H9 (cell line): ENCODE measurements at regions not wholly inside any gene's neighbourhood (a gene's known extent, or its start where the extent isn't known, plus 50 kb on each side); places are given as distances from the start of the nearest gene placed in this dataset.

ENCODE experiments used
- DNase-seq: peaks from one replicate; pipeline ENCODE4 v3.0.0-alpha.2; 2017
- H2AFZ ChIP-seq: one replicate; pipeline ENCODE4 v1.6.1; 2013; ENCODE audit warnings: mild to moderate bottlenecking, low read length, control low read depth, moderate library complexity
- H2AK5ac ChIP-seq: 2 replicates; pipeline ENCODE4 v1.6.1; 2013; ENCODE audit warnings: low read length, control low read depth, mixed read lengths; ENCODE audit not compliant: insufficient read length
- H2BK120ac ChIP-seq: one replicate; pipeline ENCODE4 v1.6.1; 2013; ENCODE audit warnings: low read depth, mild to moderate bottlenecking, low read length, control low read depth, inconsistent platforms; ENCODE audit not compliant: poor library complexity, severe bottlenecking
- H2BK12ac ChIP-seq: 2 replicates; pipeline ENCODE4 v1.6.1; 2013; ENCODE audit warnings: low read length, control low read depth, mixed read lengths, low read depth; ENCODE audit not compliant: insufficient read length
- H2BK15ac ChIP-seq: 2 replicates; pipeline ENCODE4 v1.6.1; 2013; ENCODE audit warnings: low read depth, low read length, control low read depth
- H2BK20ac ChIP-seq: one replicate; pipeline ENCODE4 v1.6.1; 2013; ENCODE audit warnings: low read depth, mild to moderate bottlenecking, low read length, control low read depth, inconsistent platforms; ENCODE audit not compliant: poor library complexity, severe bottlenecking
- H2BK5ac ChIP-seq: 2 replicates; pipeline ENCODE4 v1.6.1; 2013; ENCODE audit warnings: low read length, control low read depth, mixed read lengths; ENCODE audit not compliant: insufficient read length
- H3K14ac ChIP-seq: 2 replicates; pipeline ENCODE4 v1.6.1; 2013; ENCODE audit warnings: low read length, control low read depth; ENCODE audit not compliant: insufficient read depth
- H3K18ac ChIP-seq: 2 replicates; pipeline ENCODE4 v1.6.1; 2013; ENCODE audit warnings: low read depth, mild to moderate bottlenecking, mixed read lengths, low read length, control low read depth; ENCODE audit not compliant: insufficient read length
- H3K23ac ChIP-seq: 2 replicates; pipeline ENCODE4 v1.6.1; 2013; ENCODE audit warnings: low read length, control low read depth, mixed read lengths, low read depth; ENCODE audit not compliant: insufficient read length
- H3K23me2 ChIP-seq: 2 replicates; pipeline ENCODE4 v1.6.1; 2013; ENCODE audit warnings: low read depth, mild to moderate bottlenecking, mixed read lengths, low read length, control low read depth; ENCODE audit not compliant: insufficient read length, poor library complexity, severe bottlenecking
- H3K27ac ChIP-seq: 2 replicates; pipeline ENCODE4 v1.5.1; 2013; ENCODE audit warnings: low read length, control low read depth, mixed read lengths, low read depth; ENCODE audit not compliant: insufficient read length
- H3K27me3 ChIP-seq: 2 replicates; pipeline ENCODE4 v1.6.1; 2013; ENCODE audit warnings: low read length, control low read depth, inconsistent platforms; ENCODE audit not compliant: insufficient read depth
- H3K4ac ChIP-seq: 2 replicates; pipeline ENCODE4 v1.6.1; 2013; ENCODE audit warnings: low read depth, mild to moderate bottlenecking, control low read depth, inconsistent platforms, low read length, moderate library complexity
- H3K4me1 ChIP-seq: 2 replicates; pipeline ENCODE4 v1.6.1; 2013; ENCODE audit warnings: low read length, control low read depth, inconsistent platforms; ENCODE audit not compliant: insufficient read depth
- H3K4me2 ChIP-seq: 2 replicates; pipeline ENCODE4 v1.6.1; 2013; ENCODE audit warnings: low read length, control low read depth, mixed read lengths; ENCODE audit not compliant: insufficient read length, insufficient read depth
- H3K56ac ChIP-seq: 2 replicates; pipeline ENCODE4 v1.6.1; 2013; ENCODE audit warnings: low read depth, mild to moderate bottlenecking, mixed read lengths, low read length, control low read depth; ENCODE audit not compliant: insufficient read length
- H3K79me1 ChIP-seq: 2 replicates; pipeline ENCODE4 v1.6.1; 2013; ENCODE audit warnings: low read depth, mild to moderate bottlenecking, moderate library complexity, low read length, control low read depth, inconsistent platforms; ENCODE audit not compliant: insufficient read depth, poor library complexity, severe bottlenecking
- H3K79me2 ChIP-seq: 2 replicates; pipeline ENCODE4 v1.6.1; 2013; ENCODE audit warnings: low read length, control low read depth, inconsistent platforms; ENCODE audit not compliant: insufficient read depth
- H3K9ac ChIP-seq: 2 replicates; pipeline ENCODE4 v1.6.1; 2013; ENCODE audit warnings: low read length, control low read depth, mixed read lengths; ENCODE audit not compliant: insufficient read length; ENCODE audit errors: extremely low read depth
- H3K9me3 ChIP-seq: one replicate; pipeline ENCODE4 v1.6.1; 2013; ENCODE audit warnings: low read depth, low read length, inconsistent platforms; ENCODE audit not compliant: control insufficient read depth
- H3T11ph ChIP-seq: one replicate; pipeline ENCODE4 v1.6.1; 2013; ENCODE audit warnings: mild to moderate bottlenecking, low read length, control low read depth, inconsistent platforms
- H4K20me1 ChIP-seq: one replicate; pipeline ENCODE4 v1.6.1; 2013; ENCODE audit not compliant: control insufficient read depth, insufficient read length, insufficient read depth
- H4K5ac ChIP-seq: 2 replicates; pipeline ENCODE4 v1.6.1; 2013; ENCODE audit warnings: low read depth, mild to moderate bottlenecking, mixed read lengths, low read length, control low read depth; ENCODE audit not compliant: insufficient read length
- H4K8ac ChIP-seq: replicated peaks from 2 replicates; pipeline ENCODE4 v1.6.1; 2013; ENCODE audit warnings: low read length, control low read depth, mixed read lengths, low read depth; ENCODE audit not compliant: insufficient read length
- H4K91ac ChIP-seq: 2 replicates; pipeline ENCODE4 v1.6.1; 2013; ENCODE audit warnings: low read depth, mild to moderate bottlenecking, moderate library complexity, mixed read lengths, low read length, control low read depth; ENCODE audit not compliant: insufficient read length
- H3K27ac Mint-ChIP-seq, 3 experiments: 2 replicates in 2 of 3; 3 replicates in 1 of 3; pipeline ENCODE4 v1.8.0; 2020 to 2021; ENCODE audit warnings: mixed read lengths in 3 of 3, mild to moderate bottlenecking in 1 of 3, moderate library complexity in 1 of 3
- H3K27me3 Mint-ChIP-seq: 2 replicates; pipeline ENCODE4 v1.8.0; 2021; ENCODE audit warnings: low read depth, mild to moderate bottlenecking, moderate library complexity, mixed read lengths
- H3K36me3 Mint-ChIP-seq, 3 experiments: 2 replicates in 2 of 3; 3 replicates in 1 of 3; pipeline ENCODE4 v1.8.0; 2020 to 2021; ENCODE audit warnings: low read depth in 3 of 3, mixed read lengths in 3 of 3; ENCODE audit not compliant: insufficient read depth in 1 of 3
- H3K4me1 Mint-ChIP-seq, 2 experiments: 2 replicates each; pipeline ENCODE4 v1.8.0; 2020; ENCODE audit warnings: mixed read lengths in 2 of 2
- H3K4me3 Mint-ChIP-seq, 2 experiments: 2 replicates in 1 of 2; 3 replicates in 1 of 2; pipeline ENCODE4 v1.8.0; 2020 to 2021; ENCODE audit warnings: mild to moderate bottlenecking in 2 of 2, mixed read lengths in 2 of 2, moderate library complexity in 1 of 2
- H3K9me3 Mint-ChIP-seq, 2 experiments: 2 replicates in 1 of 2; 3 replicates in 1 of 2; pipeline ENCODE4 v1.8.0; 2020; ENCODE audit warnings: mild to moderate bottlenecking in 2 of 2, mixed read lengths in 2 of 2, moderate library complexity in 1 of 2
- WGBS: extraction: QIAGEN DNeasy Blood & Tissue Kit; methylation state at CpG from one replicate; pipeline ENCODE4 v1.1.7; 2013; ENCODE audit warnings: missing lambda C conversion rate, low lambda C conversion rate, mixed read lengths; ENCODE audit not compliant: insufficient read length; ENCODE audit errors: extremely low coverage; 5-methylcytosine and 5-hydroxymethylcytosine counted together
- TF ChIP-seq, protein P1 (sequence below): fragments of 200-600 bp; sonication (generic); conservative IDR thresholded peaks from 3 replicates; pipeline ENCODE4 v1.8.0; 2021; ENCODE audit warnings: antibody characterized with exemption, mild to moderate bottlenecking

DNA sequence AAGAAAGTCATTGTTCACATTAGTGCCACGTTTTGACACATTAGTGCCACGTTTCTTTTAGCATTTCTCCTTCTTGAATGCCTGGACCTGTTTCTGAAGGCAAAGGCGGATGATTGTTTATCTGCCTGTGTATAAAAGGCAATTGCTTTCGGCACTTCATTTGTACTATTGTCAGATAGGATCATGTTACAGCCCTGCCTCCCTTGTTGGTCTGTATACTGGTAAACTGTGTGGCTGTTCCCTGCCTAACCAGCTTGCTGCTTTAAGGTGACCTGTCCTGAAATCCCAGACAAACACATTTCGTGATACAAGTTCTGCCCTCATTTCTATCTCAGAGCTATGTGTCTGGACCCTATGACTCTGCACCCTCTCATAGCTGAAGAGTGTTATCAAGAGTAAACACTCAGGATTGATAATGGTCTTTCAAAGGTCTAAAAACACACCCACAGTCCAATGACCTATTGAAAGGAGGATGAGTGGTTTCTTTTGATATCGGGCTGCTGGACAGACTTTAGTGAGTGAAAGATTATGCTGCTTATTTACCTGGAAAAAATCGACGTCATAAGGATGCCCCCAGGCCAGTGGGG, 276.3 kb upstream of the MCTP2 start:
- no peaks in the 10 kb centered on the region for H4K20me1 ChIP-seq
- no peak for DNase-seq
- no peaks in the 10 kb centered on the region for H3K79me1 ChIP-seq
- no peak overlapping the region for H2BK15ac ChIP-seq
- H3K9ac ChIP-seq = no peak overlapping the region
- no CpG with 5 or more reads among the region's 8 CpGs for WGBS
- H2AK5ac ChIP-seq = no peak overlapping the region
- no peak overlapping the region for H4K8ac ChIP-seq
- H3K4me3 Mint-ChIP-seq = no peak overlapping the region
- H3K27me3 Mint-ChIP-seq = no peaks in the 10 kb centered on the region
- H3K27ac Mint-ChIP-seq = no peak overlapping the region; a peak in 1 of 7 replicates
- no peak overlapping the region for H3K18ac ChIP-seq
- no peaks in the 10 kb centered on the region for H3K9me3 Mint-ChIP-seq
- H2AFZ ChIP-seq = no peak overlapping the region
- H3K36me3 Mint-ChIP-seq = no peaks in the 10 kb centered on the region
- H2BK120ac ChIP-seq = no peak overlapping the region
- H3K4ac ChIP-seq = no peak overlapping the region
- H2BK20ac ChIP-seq = no peak overlapping the region
- no peak overlapping the region for H2BK12ac ChIP-seq
- no peak overlapping the region for H3K4me2 ChIP-seq
- no peaks in the 10 kb centered on the region for H3K27me3 ChIP-seq
- TF ChIP-seq, protein P1, sequence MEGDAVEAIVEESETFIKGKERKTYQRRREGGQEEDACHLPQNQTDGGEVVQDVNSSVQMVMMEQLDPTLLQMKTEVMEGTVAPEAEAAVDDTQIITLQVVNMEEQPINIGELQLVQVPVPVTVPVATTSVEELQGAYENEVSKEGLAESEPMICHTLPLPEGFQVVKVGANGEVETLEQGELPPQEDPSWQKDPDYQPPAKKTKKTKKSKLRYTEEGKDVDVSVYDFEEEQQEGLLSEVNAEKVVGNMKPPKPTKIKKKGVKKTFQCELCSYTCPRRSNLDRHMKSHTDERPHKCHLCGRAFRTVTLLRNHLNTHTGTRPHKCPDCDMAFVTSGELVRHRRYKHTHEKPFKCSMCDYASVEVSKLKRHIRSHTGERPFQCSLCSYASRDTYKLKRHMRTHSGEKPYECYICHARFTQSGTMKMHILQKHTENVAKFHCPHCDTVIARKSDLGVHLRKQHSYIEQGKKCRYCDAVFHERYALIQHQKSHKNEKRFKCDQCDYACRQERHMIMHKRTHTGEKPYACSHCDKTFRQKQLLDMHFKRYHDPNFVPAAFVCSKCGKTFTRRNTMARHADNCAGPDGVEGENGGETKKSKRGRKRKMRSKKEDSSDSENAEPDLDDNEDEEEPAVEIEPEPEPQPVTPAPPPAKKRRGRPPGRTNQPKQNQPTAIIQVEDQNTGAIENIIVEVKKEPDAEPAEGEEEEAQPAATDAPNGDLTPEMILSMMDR = no peak
- no peak overlapping the region for H4K91ac ChIP-seq
- peaks cover 4 to 5% of the 10 kb centered on the region in 2 experiments; a peak in 3 of 4 replicates for H3K4me1 Mint-ChIP-seq
- H3K79me2 ChIP-seq = no peaks in the 10 kb centered on the region
- H3T11ph ChIP-seq = no peak overlapping the region
- H3K9me3 ChIP-seq = no peaks in the 10 kb centered on the region
- no peak overlapping the region for H3K23ac ChIP-seq
- no peak overlapping the region for H2BK5ac ChIP-seq
- H3K23me2 ChIP-seq = no peaks in the 10 kb centered on the region
- H3K56ac ChIP-seq = no peak overlapping the region
- H4K5ac ChIP-seq = no peak overlapping the region
- no peaks in the 10 kb centered on the region for H3K4me1 ChIP-seq
- H3K27ac ChIP-seq = no peak overlapping the region
- H3K14ac ChIP-seq = no peak overlapping the region
